CD4-positive, alpha-beta T cell (primary cell): ENCODE measurements at regions not wholly inside any gene's neighbourhood (a gene's known extent, or its start where the extent isn't known, plus 50 kb on each side); places are given as distances from the start of the nearest gene placed in this dataset.

ENCODE experiments used
- ATAC-seq: fragments of 200-7000 bp; cut with Tn5 transposase; one replicate; pipeline ENCODE4 v1.10.0; 2022; ENCODE audit warnings: mild to moderate bottlenecking; ENCODE audit not compliant: poor library complexity
- CTCF ChIA-PET: fragments of 350-600 bp; sonication (Branson Sonifier 250); formaldehyde crosslinking; loops from one replicate; lab custom pipeline; 2021; ENCODE audit warnings: antibody characterized with exemption, inconsistent platforms; lab: Charles Lee
- POLR2A ChIA-PET: fragments of 350-600 bp; sonication (Branson Sonifier 250); formaldehyde crosslinking; loops from one replicate; lab custom pipeline; 2021; ENCODE audit warnings: antibody characterized with exemption, inconsistent platforms; lab: Charles Lee
- DNase-seq, 14 experiments: peaks; one replicate each; pipeline ENCODE4 v3.0.0-alpha.2; 2013 to 2020; ENCODE audit warnings: mixed read lengths in 2 of 14
- H3K27ac ChIP-seq, 2 donors: one replicate each; pipeline versions ENCODE4 v1.5.1 to v1.7.0; 2013; ENCODE audit warnings: low read length in 2 of 2, low read depth in 1 of 2, mild to moderate bottlenecking in 1 of 2
- H3K27me3 ChIP-seq, 2 experiments: 1 replicate in 1 of 2; 2 replicates in 1 of 2; pipeline versions ENCODE4 v1.6.1 to v1.7.0; 2013; ENCODE audit warnings: low read length in 2 of 2, control low read depth in 1 of 2, mild to moderate bottlenecking in 1 of 2, moderate library complexity in 1 of 2; ENCODE audit not compliant: insufficient read depth in 2 of 2, control insufficient read depth in 1 of 2
- H3K36me3 ChIP-seq: one replicate; pipeline ENCODE4 v1.6.1; 2013; ENCODE audit warnings: low read length, control low read depth; ENCODE audit not compliant: insufficient read depth
- H3K4me1 ChIP-seq: one replicate; pipeline ENCODE4 v1.6.1; 2013; ENCODE audit warnings: low read length, control low read depth; ENCODE audit not compliant: insufficient read depth
- H3K4me3 ChIP-seq: one replicate; pipeline ENCODE4 v1.5.1; 2013; ENCODE audit warnings: mild to moderate bottlenecking, low read length, moderate library complexity
- H3K9me3 ChIP-seq, 2 experiments: 1 replicate in 1 of 2; 2 replicates in 1 of 2; pipeline versions ENCODE4 v1.6.1 to v1.7.0; 2013; ENCODE audit warnings: low read length in 2 of 2, mild to moderate bottlenecking in 2 of 2, control low read depth in 1 of 2, moderate library complexity in 1 of 2; ENCODE audit not compliant: control insufficient read depth in 1 of 2, insufficient read depth in 1 of 2
- H3K27ac Mint-ChIP-seq: one replicate; pipeline ENCODE4 v1.8.0; 2020; ENCODE audit warnings: mixed read lengths
- H3K27me3 Mint-ChIP-seq: one replicate; pipeline ENCODE4 v1.8.0; 2021; ENCODE audit warnings: mixed read lengths
- H3K36me3 Mint-ChIP-seq: one replicate; pipeline ENCODE4 v1.8.0; 2021; ENCODE audit warnings: low read depth, mixed read lengths
- H3K4me1 Mint-ChIP-seq: one replicate; pipeline ENCODE4 v1.8.0; 2021; ENCODE audit warnings: low read depth, mixed read lengths
- H3K4me3 Mint-ChIP-seq: one replicate; pipeline ENCODE4 v1.8.0; 2020; ENCODE audit warnings: mild to moderate bottlenecking, mixed read lengths
- H3K9me3 Mint-ChIP-seq: one replicate; pipeline ENCODE4 v1.8.0; 2020; ENCODE audit warnings: mixed read lengths
- intact Hi-C, 2 experiments: fragments of 100-400 bp; cut with DNase I in 1 of 2; cut with micrococcal nuclease in 1 of 2; formaldehyde crosslinking; loops; one replicate each; pipeline versions ENCODE4 v1.15.1 to v1.9.0; 2023 to 2025; cut with DNase I, micrococcal nuclease
- TF ChIP-seq, protein P1 (sequence below): fragments of 200-600 bp; IDR thresholded peaks from one replicate; pipeline ENCODE4 v1.8.0; 2022; ENCODE audit warnings: antibody characterized with exemption, mild to moderate bottlenecking

DNA sequence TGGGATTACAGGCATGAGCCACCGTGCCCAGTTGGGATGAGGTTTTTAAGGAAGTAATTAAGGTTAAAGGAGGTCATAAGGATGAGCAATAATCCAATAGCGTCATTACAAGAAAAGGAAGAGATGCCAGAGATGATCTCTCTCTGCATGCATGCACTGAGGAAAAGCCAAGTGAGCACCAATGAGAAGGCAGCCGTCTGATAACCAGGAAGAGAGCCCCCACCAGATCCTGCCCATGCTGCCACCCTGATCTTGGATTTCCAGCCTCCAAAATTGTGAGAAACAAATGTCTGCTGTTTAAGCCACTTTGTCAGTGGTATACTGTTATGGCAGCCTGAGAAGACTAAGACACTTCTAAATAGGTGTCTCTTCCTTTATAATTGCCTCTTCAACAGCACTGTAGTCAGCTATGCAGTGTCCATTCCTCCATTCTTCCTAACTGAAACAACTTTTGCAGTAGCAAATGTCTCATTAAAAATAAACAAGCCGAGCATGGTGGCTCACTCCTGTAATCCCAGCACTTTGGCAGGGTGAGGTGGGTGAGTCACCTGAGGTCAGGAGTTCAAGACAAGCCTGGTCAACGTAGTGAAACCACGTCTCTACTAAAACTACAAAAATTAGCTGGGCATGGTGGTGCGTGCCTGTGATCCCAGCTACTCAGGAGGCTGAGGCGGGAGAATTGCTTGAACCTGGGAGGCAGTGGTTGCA is 216.2 kb upstream of the RUNX1 start:
- no peaks in the 10 kb centered on the region for H3K4me1 Mint-ChIP-seq
- no peak overlapping the region for H3K27ac ChIP-seq
- no peaks in the 10 kb centered on the region for H3K27me3 Mint-ChIP-seq
- no peaks in the 10 kb centered on the region for H3K36me3 Mint-ChIP-seq
- no peaks in the 10 kb centered on the region for H3K9me3 Mint-ChIP-seq
- no peak overlapping the region for H3K4me3 Mint-ChIP-seq
- no peak overlapping the region for H3K4me3 ChIP-seq
- no peaks in the 10 kb centered on the region for H3K4me1 ChIP-seq
- H3K27me3 ChIP-seq, result no peaks in the 10 kb centered on the region
- DNase-seq (no peak), ATAC-seq (no peak)
- TF ChIP-seq, protein P1, sequence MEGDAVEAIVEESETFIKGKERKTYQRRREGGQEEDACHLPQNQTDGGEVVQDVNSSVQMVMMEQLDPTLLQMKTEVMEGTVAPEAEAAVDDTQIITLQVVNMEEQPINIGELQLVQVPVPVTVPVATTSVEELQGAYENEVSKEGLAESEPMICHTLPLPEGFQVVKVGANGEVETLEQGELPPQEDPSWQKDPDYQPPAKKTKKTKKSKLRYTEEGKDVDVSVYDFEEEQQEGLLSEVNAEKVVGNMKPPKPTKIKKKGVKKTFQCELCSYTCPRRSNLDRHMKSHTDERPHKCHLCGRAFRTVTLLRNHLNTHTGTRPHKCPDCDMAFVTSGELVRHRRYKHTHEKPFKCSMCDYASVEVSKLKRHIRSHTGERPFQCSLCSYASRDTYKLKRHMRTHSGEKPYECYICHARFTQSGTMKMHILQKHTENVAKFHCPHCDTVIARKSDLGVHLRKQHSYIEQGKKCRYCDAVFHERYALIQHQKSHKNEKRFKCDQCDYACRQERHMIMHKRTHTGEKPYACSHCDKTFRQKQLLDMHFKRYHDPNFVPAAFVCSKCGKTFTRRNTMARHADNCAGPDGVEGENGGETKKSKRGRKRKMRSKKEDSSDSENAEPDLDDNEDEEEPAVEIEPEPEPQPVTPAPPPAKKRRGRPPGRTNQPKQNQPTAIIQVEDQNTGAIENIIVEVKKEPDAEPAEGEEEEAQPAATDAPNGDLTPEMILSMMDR, result no peak
- H3K36me3 ChIP-seq, result no peaks in the 10 kb centered on the region
- CTCF ChIA-PET, result no interaction called here
- intact Hi-C loops, result no loop called here
- no peak overlapping the region for H3K27ac Mint-ChIP-seq
- H3K9me3 ChIP-seq, result no peaks in the 10 kb centered on the region
- POLR2A ChIA-PET, result no interaction called here

DNA sequence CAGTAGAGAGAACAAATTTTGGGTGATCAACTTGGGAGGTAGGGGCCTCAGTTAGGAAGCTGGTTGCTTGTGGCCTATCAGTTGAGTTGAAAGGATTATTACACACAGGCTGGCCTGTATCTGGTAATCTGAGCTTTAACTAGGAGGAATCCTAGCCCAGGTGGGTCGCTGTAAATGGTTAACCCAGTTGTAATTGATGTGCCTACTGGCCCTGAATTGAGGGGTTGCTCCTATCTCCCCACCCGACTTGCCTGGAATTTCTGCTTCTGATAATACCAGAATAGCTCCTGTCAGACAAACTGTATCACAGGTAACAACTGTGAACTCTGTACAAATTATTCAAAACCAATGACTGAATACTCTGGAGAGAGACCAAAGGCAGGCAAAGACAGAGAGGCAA is 210.4 kb upstream of the RUNX1 start:
- Mint-ChIP-seq H3K27me3 (no peaks in the 10 kb centered on the region), H3K27ac (no peak overlapping the region), H3K36me3 (no peaks in the 10 kb centered on the region), H3K4me3 (no peak overlapping the region), H3K9me3 (no peaks in the 10 kb centered on the region), H3K4me1 (no peaks in the 10 kb centered on the region)
- ATAC-seq (no peak), DNase-seq (no peak)
- Histone ChIP-seq H3K36me3 (no peaks in the 10 kb centered on the region), H3K4me1 (no peaks in the 10 kb centered on the region), H3K27me3 (no peaks in the 10 kb centered on the region), H3K9me3 (no peaks in the 10 kb centered on the region), H3K4me3 (no peak overlapping the region), H3K27ac (no peak overlapping the region)
- POLR2A ChIA-PET, result no interaction called here
- CTCF ChIA-PET, result no interaction called here
- intact Hi-C loops, result no loop called here
- TF ChIP-seq, protein P1, result no peak

DNA sequence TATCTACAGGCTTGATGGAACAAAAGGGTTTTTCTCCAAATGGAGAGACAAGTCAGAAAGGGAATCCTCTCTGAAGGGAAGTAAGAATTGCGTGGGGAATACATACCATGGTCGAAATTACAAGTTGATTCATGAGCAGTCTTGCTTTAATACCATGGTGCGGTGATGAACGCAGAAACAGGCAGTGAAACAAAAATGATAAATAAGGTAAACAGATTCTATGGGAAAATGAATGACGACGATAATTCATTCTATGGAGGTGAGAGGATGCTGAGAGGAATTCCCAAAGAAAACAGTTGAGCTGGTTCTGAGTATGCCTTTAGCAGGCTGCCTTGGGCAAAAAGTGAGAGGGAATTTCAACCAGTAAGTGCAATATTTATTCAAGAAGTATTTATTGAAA is 209.4 kb upstream of the RUNX1 start:
- Histone ChIP-seq H3K9me3 (no peaks in the 10 kb centered on the region), H3K27ac (no peak overlapping the region), H3K4me3 (no peak overlapping the region), H3K36me3 (no peaks in the 10 kb centered on the region), H3K4me1 (no peaks in the 10 kb centered on the region), H3K27me3 (no peaks in the 10 kb centered on the region)
- Mint-ChIP-seq H3K27me3 (no peaks in the 10 kb centered on the region), H3K4me1 (no peaks in the 10 kb centered on the region), H3K4me3 (no peak overlapping the region), H3K9me3 (no peaks in the 10 kb centered on the region), H3K36me3 (no peaks in the 10 kb centered on the region), H3K27ac (no peak overlapping the region)
- DNase-seq (no peak), ATAC-seq (no peak)
- ChIA-PET CTCF (no interaction called here), POLR2A (no interaction called here)
- TF ChIP-seq, protein P1, result no peak
- intact Hi-C loops, result no loop called here
